ENCODE measurements at regions not wholly inside any gene's neighbourhood (a gene's known extent, or its start where the extent isn't known, plus 50 kb on each side); places are given as distances from the start of the nearest gene placed in this dataset.

- Mint-ChIP-seq H3K9me3 (no peaks in the 10 kb centered on the region), H3K27ac (no peak overlapping the region), H3K36me3 (ENCODE audit: low read depth) (no peaks in the 10 kb centered on the region), H3K4me1 (ENCODE audit: low read depth) (peaks cover 5% of the 10 kb centered on the region), H3K27me3 (peaks cover 4% of the 10 kb centered on the region), H3K4me3 (no peak overlapping the region)
Measured at GRCh38 chr3:184637705-184638104, 74.2 kb downstream of the MAGEF1 start.

- H3K4me3 Mint-ChIP-seq: no peak overlapping the region
- no peak overlapping the region for H3K27ac Mint-ChIP-seq
- H3K4me1 Mint-ChIP-seq (ENCODE audit: low read depth): peaks cover 5% of the 10 kb centered on the region
- H3K36me3 Mint-ChIP-seq (ENCODE audit: low read depth): no peaks in the 10 kb centered on the region
- H3K27me3 Mint-ChIP-seq: peaks cover 4% of the 10 kb centered on the region
- H3K9me3 Mint-ChIP-seq: no peaks in the 10 kb centered on the region
Measured at GRCh38 chr3:184636741-184637316, 75.0 kb downstream of the MAGEF1 start.

GRCh38 chr3:184635774-184636173 is 74.2 kb downstream of the EPHB3 start:
- Mint-ChIP-seq H3K27ac (peak overlapping the region; percentile 73), H3K9me3 (no peaks in the 10 kb centered on the region), H3K4me1 (ENCODE audit: low read depth) (peaks cover 5% of the 10 kb centered on the region)

DNA sequence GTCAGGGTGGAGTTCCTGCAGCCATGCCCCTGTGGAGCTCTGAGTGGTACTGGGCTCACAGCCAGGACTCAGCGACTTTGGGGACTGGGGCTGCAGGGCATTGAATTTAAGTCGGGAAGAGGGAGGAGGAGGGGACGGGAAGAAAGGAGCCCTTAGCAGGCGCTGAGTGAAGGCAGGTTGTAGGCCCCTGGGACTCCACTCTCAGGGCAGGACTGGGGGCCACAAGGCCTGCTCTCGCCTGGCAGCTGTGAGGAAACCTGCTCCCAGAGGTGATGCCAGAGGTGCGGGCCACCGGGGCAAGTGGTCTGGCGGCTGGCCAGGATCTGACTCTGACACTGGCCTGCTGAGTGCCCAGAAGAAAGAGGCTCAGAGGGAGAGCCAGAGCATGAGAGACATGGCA is 73.5 kb downstream of the EPHB3 start:
- Mint-ChIP-seq H3K27ac (no peak overlapping the region), H3K27me3 (peaks cover 4% of the 10 kb centered on the region), H3K4me3 (no peak overlapping the region), H3K36me3 (ENCODE audit: low read depth) (no peaks in the 10 kb centered on the region), H3K4me1 (ENCODE audit: low read depth) (peaks cover 5% of the 10 kb centered on the region), H3K9me3 (no peaks in the 10 kb centered on the region)

More at GRCh38 chr3:184635774-184636173, 74.2 kb downstream of the EPHB3 start:
- Mint-ChIP-seq H3K4me3 (no peak overlapping the region), H3K27me3 (peaks cover 4% of the 10 kb centered on the region), H3K36me3 (ENCODE audit: low read depth) (no peaks in the 10 kb centered on the region)

DNA sequence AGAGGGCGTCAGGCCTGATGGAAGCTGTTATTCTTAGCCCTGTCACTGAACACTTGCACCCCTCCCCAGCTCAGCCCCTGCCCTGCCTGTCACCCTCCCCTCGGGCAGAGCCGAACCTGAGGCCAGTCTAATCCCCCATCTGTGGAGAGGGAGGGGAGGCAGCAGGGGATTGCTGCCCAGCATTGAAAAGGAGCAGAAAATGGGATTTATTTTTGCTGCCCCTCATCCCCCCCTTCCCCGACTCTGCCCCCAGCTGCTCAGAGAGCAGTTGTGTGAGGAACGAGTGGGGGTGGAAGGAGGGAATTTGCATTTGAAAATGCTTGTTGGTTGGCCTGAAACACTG is 71.6 kb downstream of the EPHB3 start:
- peaks cover 4% of the 10 kb centered on the region for H3K27me3 Mint-ChIP-seq
- peaks cover 5% of the 10 kb centered on the region for H3K4me1 Mint-ChIP-seq (ENCODE audit: low read depth)
- H3K9me3 Mint-ChIP-seq: no peaks in the 10 kb centered on the region
- H3K36me3 Mint-ChIP-seq (ENCODE audit: low read depth): no peaks in the 10 kb centered on the region
- H3K4me3 Mint-ChIP-seq: no peak overlapping the region
- H3K27ac Mint-ChIP-seq: no peak overlapping the region

- Mint-ChIP-seq H3K9me3 (no peaks in the 10 kb centered on the region), H3K27ac (no peak overlapping the region), H3K4me3 (no peak overlapping the region), H3K36me3 (ENCODE audit: low read depth) (no peaks in the 10 kb centered on the region), H3K4me1 (ENCODE audit: low read depth) (peaks cover 5% of the 10 kb centered on the region), H3K27me3 (peaks cover 4% of the 10 kb centered on the region)
Measured at GRCh38 chr3:184632551-184633236, 71.1 kb downstream of the EPHB3 start.

Measured in stimulated activated naive CD8-positive, alpha-beta T cell treated with anti-CD3 and anti-CD28 coated beads, Interleukin-15, Interleukin-2, amounts not matched to agents 100 ng/mL and 50 ng/mL, for 24 hours (primary cell).